Lower leg skin (tissue), 3 donors: ENCODE measurements at regions not wholly inside any gene's neighbourhood (a gene's known extent, or its start where the extent isn't known, plus 50 kb on each side); places are given as distances from the start of the nearest gene placed in this dataset.

Experiments
- POLR2A ChIP-seq, 2 donors: fragments of 450-650 bp; IDR thresholded peaks; one replicate each; pipeline ENCODE4 v1.6.1; 2016 to 2017; ENCODE audit warnings: antibody characterized with exemption in 2 of 2, mild to moderate bottlenecking in 1 of 2, moderate library complexity in 1 of 2
- TF ChIP-seq, protein P1 (sequence below), 3 donors: fragments of 450-650 bp; IDR thresholded peaks; one replicate each; pipeline ENCODE4 v1.5.1; 2016; ENCODE audit warnings: antibody characterized with exemption in 3 of 3, mild to moderate bottlenecking in 3 of 3, moderate library complexity in 2 of 3

DNA sequence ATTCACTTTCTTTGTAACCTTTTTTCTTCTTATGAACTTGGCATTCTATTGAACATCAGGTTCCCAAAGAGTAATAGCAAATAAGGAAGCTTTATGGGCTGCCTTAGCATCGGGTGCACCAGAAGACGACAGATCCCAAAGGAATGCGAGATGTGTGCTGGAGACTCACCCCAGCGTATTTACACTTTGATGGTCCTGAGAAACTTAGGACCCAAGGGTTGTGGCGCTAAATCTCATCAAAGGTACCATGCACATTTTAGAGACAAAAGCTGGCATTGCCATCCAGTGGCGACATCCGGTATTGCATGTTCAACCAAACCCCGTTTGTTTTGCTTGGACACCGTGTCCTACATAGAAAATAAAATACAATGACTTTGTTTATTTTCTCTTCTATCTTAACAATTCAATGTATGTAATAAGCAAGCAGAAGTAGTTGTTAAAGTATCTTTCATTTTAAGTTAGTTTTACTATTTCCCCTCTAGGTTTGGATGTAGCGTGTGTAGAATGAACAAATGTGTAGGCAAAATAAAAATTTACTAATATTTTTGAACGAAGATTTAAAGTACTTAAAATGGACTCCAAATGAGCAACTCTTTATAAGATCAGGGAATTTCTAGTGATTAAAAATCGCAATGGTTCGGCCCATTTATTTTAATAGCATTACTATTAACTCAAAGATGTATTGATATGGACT, 1154.8 kb downstream of the GATA3 start:
- TF ChIP-seq, protein P1, sequence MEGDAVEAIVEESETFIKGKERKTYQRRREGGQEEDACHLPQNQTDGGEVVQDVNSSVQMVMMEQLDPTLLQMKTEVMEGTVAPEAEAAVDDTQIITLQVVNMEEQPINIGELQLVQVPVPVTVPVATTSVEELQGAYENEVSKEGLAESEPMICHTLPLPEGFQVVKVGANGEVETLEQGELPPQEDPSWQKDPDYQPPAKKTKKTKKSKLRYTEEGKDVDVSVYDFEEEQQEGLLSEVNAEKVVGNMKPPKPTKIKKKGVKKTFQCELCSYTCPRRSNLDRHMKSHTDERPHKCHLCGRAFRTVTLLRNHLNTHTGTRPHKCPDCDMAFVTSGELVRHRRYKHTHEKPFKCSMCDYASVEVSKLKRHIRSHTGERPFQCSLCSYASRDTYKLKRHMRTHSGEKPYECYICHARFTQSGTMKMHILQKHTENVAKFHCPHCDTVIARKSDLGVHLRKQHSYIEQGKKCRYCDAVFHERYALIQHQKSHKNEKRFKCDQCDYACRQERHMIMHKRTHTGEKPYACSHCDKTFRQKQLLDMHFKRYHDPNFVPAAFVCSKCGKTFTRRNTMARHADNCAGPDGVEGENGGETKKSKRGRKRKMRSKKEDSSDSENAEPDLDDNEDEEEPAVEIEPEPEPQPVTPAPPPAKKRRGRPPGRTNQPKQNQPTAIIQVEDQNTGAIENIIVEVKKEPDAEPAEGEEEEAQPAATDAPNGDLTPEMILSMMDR (IDR thresholded peaks at IDR 0.05), result no peak
- no peak for TF ChIP-seq POLR2A (IDR thresholded peaks at IDR 0.05)
